ENCODE measurements at regions not wholly inside any gene's neighbourhood (a gene's known extent, or its start where the extent isn't known, plus 50 kb on each side); places are given as distances from the start of the nearest gene placed in this dataset.

DNA sequence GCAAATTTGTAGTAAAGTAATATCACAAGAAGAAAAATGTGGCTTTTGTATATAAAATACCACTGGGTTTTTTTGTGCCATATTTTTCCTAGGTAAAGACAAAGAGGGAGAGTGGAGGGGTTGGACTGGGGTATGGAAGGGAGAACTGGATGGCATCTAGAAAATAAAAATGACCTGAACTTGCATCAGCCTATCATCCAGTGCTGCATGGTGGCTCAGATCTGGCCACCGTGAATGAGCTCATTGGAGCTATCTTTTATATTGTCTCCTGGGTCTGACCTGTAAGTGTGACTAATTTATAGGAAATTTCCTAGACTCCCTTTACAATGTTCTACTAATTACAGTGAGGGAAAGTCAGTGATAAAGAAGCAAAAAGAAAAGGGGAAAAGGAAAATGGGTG is 369.0 kb downstream of the TMEM182 start:
- no TSS peak for BruUV-seq (replicated peaks)
- no peak for DNase-seq (ENCODE audit: low read depth, low spot score)
- Histone ChIP-seq H3K9me1 (replicated peaks; ENCODE audit: control insufficient read depth, extremely low read depth, insufficient read depth, low read length) (no peaks in the 10 kb centered on the region), H3K4me2 (ENCODE audit: insufficient read depth, low read length) (no peak overlapping the region), H3K36me3 (ENCODE audit: control insufficient read depth in 2 of 2, extremely low read depth in 1 of 2, insufficient read depth in 2 of 2, low read length in 2 of 2) (no peaks in the 10 kb centered on the region), H3K79me2 (ENCODE audit: control insufficient read depth, insufficient read depth, low read length) (no peaks in the 10 kb centered on the region), H3K9me3 (replicated peaks; ENCODE audit: control insufficient read depth, insufficient read depth, low read length) (no peaks in the 10 kb centered on the region), H3K4me1 (ENCODE audit: control insufficient read depth, extremely low read depth, insufficient read depth, low read length) (no peaks in the 10 kb centered on the region), H3K4me3 (replicated peaks in 1 of 3; ENCODE audit: insufficient read depth in 1 of 3, low read depth in 1 of 3, low read length in 3 of 3) (no peak overlapping the region), H2AFZ (ENCODE audit: low read depth, low read length) (no peak overlapping the region), H3K9ac (replicated peaks; ENCODE audit: extremely low read depth, insufficient read depth, low read length) (no peak overlapping the region), H3K27me3 (ENCODE audit: control insufficient read depth in 2 of 2, insufficient read depth in 2 of 2, low read length in 2 of 2) (no peaks in the 10 kb centered on the region), H4K20me1 (replicated peaks; ENCODE audit: control insufficient read depth, extremely low read depth, insufficient read depth, low read length) (no peaks in the 10 kb centered on the region), H3K27ac (ENCODE audit: insufficient read depth, low read depth, low read length) (no peak overlapping the region)
- TF ChIP-seq, protein P1, sequence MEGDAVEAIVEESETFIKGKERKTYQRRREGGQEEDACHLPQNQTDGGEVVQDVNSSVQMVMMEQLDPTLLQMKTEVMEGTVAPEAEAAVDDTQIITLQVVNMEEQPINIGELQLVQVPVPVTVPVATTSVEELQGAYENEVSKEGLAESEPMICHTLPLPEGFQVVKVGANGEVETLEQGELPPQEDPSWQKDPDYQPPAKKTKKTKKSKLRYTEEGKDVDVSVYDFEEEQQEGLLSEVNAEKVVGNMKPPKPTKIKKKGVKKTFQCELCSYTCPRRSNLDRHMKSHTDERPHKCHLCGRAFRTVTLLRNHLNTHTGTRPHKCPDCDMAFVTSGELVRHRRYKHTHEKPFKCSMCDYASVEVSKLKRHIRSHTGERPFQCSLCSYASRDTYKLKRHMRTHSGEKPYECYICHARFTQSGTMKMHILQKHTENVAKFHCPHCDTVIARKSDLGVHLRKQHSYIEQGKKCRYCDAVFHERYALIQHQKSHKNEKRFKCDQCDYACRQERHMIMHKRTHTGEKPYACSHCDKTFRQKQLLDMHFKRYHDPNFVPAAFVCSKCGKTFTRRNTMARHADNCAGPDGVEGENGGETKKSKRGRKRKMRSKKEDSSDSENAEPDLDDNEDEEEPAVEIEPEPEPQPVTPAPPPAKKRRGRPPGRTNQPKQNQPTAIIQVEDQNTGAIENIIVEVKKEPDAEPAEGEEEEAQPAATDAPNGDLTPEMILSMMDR (IDR thresholded peaks at IDR 0.05; ENCODE audit: extremely low read depth in 1 of 2, insufficient read depth in 1 of 2, low read depth in 1 of 2, low read length in 2 of 2): no peak
- TF ChIP-seq POLR2A (IDR thresholded peaks at IDR 0.05; ENCODE audit: low read depth, low read length) (no peak), JUN (IDR thresholded peaks at IDR 0.05; ENCODE audit: borderline replicate concordance, insufficient read depth, insufficient read length, low read depth) (no peak), MYC (IDR thresholded peaks at IDR 0.05; ENCODE audit: low read depth, low read length) (no peak), FOS (IDR thresholded peaks at IDR 0.05; ENCODE audit: borderline replicate concordance, insufficient read depth, low read length) (no peak), EZH2 (IDR thresholded peaks at IDR 0.05; ENCODE audit: borderline replicate concordance, low read depth, low read length, severe bottlenecking) (no peak), POLR2AphosphoS5 (IDR thresholded peaks at IDR 0.05; ENCODE audit: insufficient read depth, low read depth, low read length) (no peak), GATA2 (IDR thresholded peaks at IDR 0.05; ENCODE audit: insufficient read depth, insufficient read length, low read depth, low read length) (no peak)
- TF ChIP-seq, protein P2, sequence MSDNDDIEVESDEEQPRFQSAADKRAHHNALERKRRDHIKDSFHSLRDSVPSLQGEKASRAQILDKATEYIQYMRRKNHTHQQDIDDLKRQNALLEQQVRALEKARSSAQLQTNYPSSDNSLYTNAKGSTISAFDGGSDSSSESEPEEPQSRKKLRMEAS (IDR thresholded peaks at IDR 0.05; ENCODE audit: insufficient read depth, insufficient read length): no peak
- ChIA-PET POLR2A (no interaction called here), CTCF (no interaction called here)
- intact Hi-C loops (cut with micrococcal nuclease): no loop called here
- no peak for FAIRE-seq
- dilution Hi-C loops (cut with MboI; ENCODE audit: extremely low pct_ligation_motif_present, low sequenced_read_pairs): no loop called here

All from endothelial cell of umbilical vein (primary cell).